BE2C (cell line): ENCODE measurements at regions not wholly inside any gene's neighbourhood (a gene's known extent, or its start where the extent isn't known, plus 50 kb on each side); places are given as distances from the start of the nearest gene placed in this dataset.

Experiments
- DNase-seq: peaks from one replicate; pipeline ENCODE4 v3.0.0-alpha.2; 2020
- H3K27me3 ChIP-seq: fragments of 250-450 bp; sonication (Bioruptor Pico); 2 replicates; pipeline ENCODE4 v1.5.1; 2020; ENCODE audit warnings: mild to moderate bottlenecking
- H3K36me3 ChIP-seq: fragments of 250-450 bp; sonication (Bioruptor Pico); 2 replicates; pipeline ENCODE4 v1.5.1; 2020; ENCODE audit warnings: mild to moderate bottlenecking
- H3K4me1 ChIP-seq: fragments of 250-450 bp; sonication (Bioruptor Pico); 2 replicates; pipeline ENCODE4 v1.5.1; 2020
- H3K4me3 ChIP-seq: 2 replicates; pipeline ENCODE4 v1.5.1; 2011; ENCODE audit warnings: low read depth, low read length
- H3K9me3 ChIP-seq: fragments of 250-450 bp; sonication (Bioruptor Pico); 2 replicates; pipeline ENCODE4 v1.5.1; 2020
- CTCF ChIP-seq: IDR thresholded peaks from 2 replicates; pipeline ENCODE4 v1.5.1; 2012; ENCODE audit warnings: mild to moderate bottlenecking, low read depth, low read length

- DNase-seq = no peak
These were observed 303.7 kb upstream of the PLET1 start for GRCh38 chr11:112564228-112564955.

GRCh38 chr11:112565551-112565950, 304.9 kb upstream of the PLET1 start:
- no peak for DNase-seq
- Histone ChIP-seq H3K36me3 (no peaks in the 10 kb centered on the region), H3K9me3 (no peaks in the 10 kb centered on the region), H3K4me3 (no peak overlapping the region), H3K4me1 (peaks cover 8% of the 10 kb centered on the region), H3K27me3 (no peaks in the 10 kb centered on the region)
- no peak for TF ChIP-seq CTCF

More at GRCh38 chr11:112564228-112564955, 303.7 kb upstream of the PLET1 start:
- no peak for TF ChIP-seq CTCF
- Histone ChIP-seq H3K9me3 (no peaks in the 10 kb centered on the region), H3K4me1 (no peaks in the 10 kb centered on the region), H3K27me3 (no peaks in the 10 kb centered on the region), H3K36me3 (no peaks in the 10 kb centered on the region), H3K4me3 (no peak overlapping the region)

GRCh38 chr11:112566124-112566523, 305.5 kb upstream of the PLET1 start:
- DNase-seq = no peak
- Histone ChIP-seq H3K4me3 (no peak overlapping the region), H3K36me3 (no peaks in the 10 kb centered on the region), H3K9me3 (no peaks in the 10 kb centered on the region), H3K4me1 (peaks cover 8% of the 10 kb centered on the region), H3K27me3 (no peaks in the 10 kb centered on the region)
- TF ChIP-seq CTCF = no peak

- Histone ChIP-seq H3K36me3 (no peaks in the 10 kb centered on the region), H3K4me1 (peaks cover 8% of the 10 kb centered on the region), H3K9me3 (no peaks in the 10 kb centered on the region), H3K27me3 (no peaks in the 10 kb centered on the region), H3K4me3 (no peak overlapping the region)
- TF ChIP-seq CTCF = no peak
- no peak for DNase-seq
These were observed 309.7 kb upstream of the PLET1 start for GRCh38 chr11:112570333-112570732.

GRCh38 chr11:112579282-112579681, 318.6 kb upstream of the PLET1 start:
- Histone ChIP-seq H3K36me3 (no peaks in the 10 kb centered on the region), H3K4me3 (no peak overlapping the region)

More at GRCh38 chr11:112579282-112579681, 318.6 kb upstream of the PLET1 start:
- DNase-seq = peak; percentile 41
- H3K27me3 ChIP-seq = no peaks in the 10 kb centered on the region
- peak; percentile 18; the same call in 1 of the 2 replicates for TF ChIP-seq CTCF
- no peaks in the 10 kb centered on the region for H3K4me1 ChIP-seq
- no peaks in the 10 kb centered on the region for H3K9me3 ChIP-seq
